ENCODE measurements at regions not wholly inside any gene's neighbourhood (a gene's known extent, or its start where the extent isn't known, plus 50 kb on each side); places are given as distances from the start of the nearest gene placed in this dataset.

- Mint-ChIP-seq H3K9me3 (peaks cover 2 to 16% (median 5%) of the 10 kb centered on the region in 7 donors), H3K27me3 (peaks cover 6 to 9% (median 8%) of the 10 kb centered on the region in 3 donors), H3K4me1 (no peaks in the 10 kb centered on the region)
Measured at GRCh38 chr10:28949005-28950004, 272.0 kb downstream of the BAMBI start.

GRCh38 chr10:28951484-28951883 is 274.2 kb downstream of the BAMBI start:
- H3K9me3 Mint-ChIP-seq: peaks cover 0 to 5% (median 0%) of the 10 kb centered on the region in 7 donors
- DNase-seq (no peak), ATAC-seq (ENCODE audit: low read depth in 2 of 2) (no peak)
- no peak overlapping the region for H3K4me3 Mint-ChIP-seq
- no peaks in the 10 kb centered on the region for H3K4me1 Mint-ChIP-seq
- H3K36me3 Mint-ChIP-seq: no peaks in the 10 kb centered on the region
- peaks cover 6 to 9% (median 8%) of the 10 kb centered on the region in 3 donors for H3K27me3 Mint-ChIP-seq
- no peak overlapping the region for H3K27ac Mint-ChIP-seq

More at GRCh38 chr10:28949005-28950004, 272.0 kb downstream of the BAMBI start:
- no peak for DNase-seq
- Mint-ChIP-seq H3K36me3 (no peaks in the 10 kb centered on the region), H3K27ac (no peak overlapping the region), H3K4me3 (no peak overlapping the region)
- no peak for ATAC-seq (ENCODE audit: low read depth in 2 of 2)

GRCh38 chr10:28952523-28952922 is 275.2 kb downstream of the BAMBI start:
- DNase-seq (no peak), ATAC-seq (ENCODE audit: low read depth in 2 of 2) (no peak)
- Mint-ChIP-seq H3K27ac (peak overlapping the region in 1 of 6 donors; percentile 19), H3K4me3 (no peak overlapping the region), H3K36me3 (no peaks in the 10 kb centered on the region), H3K27me3 (peaks cover 6 to 9% (median 8%) of the 10 kb centered on the region in 3 donors), H3K4me1 (no peaks in the 10 kb centered on the region), H3K9me3 (peaks cover 0 to 9% (median 3%) of the 10 kb centered on the region in 7 donors)

GRCh38 chr10:28954211-28954610 is 276.9 kb downstream of the BAMBI start:
- Mint-ChIP-seq H3K27me3 (peaks cover 4 to 8% (median 6%) of the 10 kb centered on the region in 3 donors), H3K9me3 (peaks cover 5 to 23% (median 12%) of the 10 kb centered on the region in 7 donors), H3K4me1 (no peaks in the 10 kb centered on the region), H3K27ac (no peak overlapping the region), H3K4me3 (no peak overlapping the region), H3K36me3 (no peaks in the 10 kb centered on the region)
- ATAC-seq (ENCODE audit: low read depth in 2 of 2) (no peak), DNase-seq (no peak)

GRCh38 chr10:28958468-28958867 is 281.1 kb downstream of the BAMBI start:
- ATAC-seq (ENCODE audit: low read depth in 2 of 2) (no peak), DNase-seq (no peak)
- no peaks in the 10 kb centered on the region for H3K36me3 Mint-ChIP-seq
- peaks cover 0 to 4% (median 0%) of the 10 kb centered on the region in 3 donors for H3K27me3 Mint-ChIP-seq
- no peak overlapping the region for H3K27ac Mint-ChIP-seq
- H3K4me3 Mint-ChIP-seq: no peak overlapping the region
- peaks cover 5 to 31% (median 14%) of the 10 kb centered on the region in 7 donors for H3K9me3 Mint-ChIP-seq
- no peaks in the 10 kb centered on the region for H3K4me1 Mint-ChIP-seq

- no peak overlapping the region for H3K4me3 Mint-ChIP-seq
- ATAC-seq (ENCODE audit: low read depth in 2 of 2): no peak
- DNase-seq: no peak
- no peak overlapping the region for H3K27ac Mint-ChIP-seq
- peaks cover 5 to 36% (median 17%) of the 10 kb centered on the region in 7 donors for H3K9me3 Mint-ChIP-seq
- no peaks in the 10 kb centered on the region for H3K4me1 Mint-ChIP-seq
- H3K36me3 Mint-ChIP-seq: no peaks in the 10 kb centered on the region
- no peaks in the 10 kb centered on the region for H3K27me3 Mint-ChIP-seq
Measured at GRCh38 chr10:28959850-28960501, 282.7 kb downstream of the BAMBI start.

- Mint-ChIP-seq H3K4me1 (no peaks in the 10 kb centered on the region), H3K27ac (peak overlapping the region in 1 of 6 donors; percentile 9), H3K27me3 (no peaks in the 10 kb centered on the region), H3K9me3 (peaks cover 3 to 25% (median 9%) of the 10 kb centered on the region in 7 donors), H3K4me3 (no peak overlapping the region), H3K36me3 (no peaks in the 10 kb centered on the region)
- DNase-seq (no peak), ATAC-seq (ENCODE audit: low read depth in 2 of 2) (no peak)
Measured at GRCh38 chr10:28962768-28963167, 285.4 kb downstream of the BAMBI start.

GRCh38 chr10:28963539-28964221 is 286.4 kb downstream of the BAMBI start:
- DNase-seq (no peak), ATAC-seq (ENCODE audit: low read depth in 2 of 2) (no peak)
- no peaks in the 10 kb centered on the region for H3K4me1 Mint-ChIP-seq
- no peak overlapping the region for H3K4me3 Mint-ChIP-seq
- H3K27me3 Mint-ChIP-seq: no peaks in the 10 kb centered on the region
- H3K9me3 Mint-ChIP-seq: peaks cover 1 to 16% (median 4%) of the 10 kb centered on the region in 7 donors
- no peaks in the 10 kb centered on the region for H3K36me3 Mint-ChIP-seq
- no peak overlapping the region for H3K27ac Mint-ChIP-seq

GRCh38 chr10:28965937-28966336 is 288.6 kb downstream of the BAMBI start:
- Mint-ChIP-seq H3K27ac (no peak overlapping the region), H3K36me3 (no peaks in the 10 kb centered on the region), H3K27me3 (no peaks in the 10 kb centered on the region), H3K4me3 (no peak overlapping the region), H3K9me3 (peaks cover 0 to 13% (median 3%) of the 10 kb centered on the region in 7 donors), H3K4me1 (no peaks in the 10 kb centered on the region)
- ATAC-seq (ENCODE audit: low read depth in 2 of 2): no peak
- no peak for DNase-seq

GRCh38 chr10:28967031-28967430 is 289.7 kb downstream of the BAMBI start:
- H3K4me1 Mint-ChIP-seq: no peaks in the 10 kb centered on the region

GRCh38 chr10:28969413-28969812 is 292.1 kb downstream of the BAMBI start:
- DNase-seq (no peak), ATAC-seq (ENCODE audit: low read depth in 2 of 2) (no peak)
- Mint-ChIP-seq H3K4me3 (no peak overlapping the region), H3K4me1 (no peaks in the 10 kb centered on the region), H3K9me3 (peaks cover 0 to 10% (median 3%) of the 10 kb centered on the region in 7 donors), H3K36me3 (no peaks in the 10 kb centered on the region), H3K27ac (no peak overlapping the region), H3K27me3 (no peaks in the 10 kb centered on the region)

More at GRCh38 chr10:28967031-28967430, 289.7 kb downstream of the BAMBI start:
- Mint-ChIP-seq H3K9me3 (peaks cover 0 to 13% (median 3%) of the 10 kb centered on the region in 7 donors), H3K4me3 (no peak overlapping the region), H3K27me3 (no peaks in the 10 kb centered on the region), H3K36me3 (no peaks in the 10 kb centered on the region), H3K27ac (no peak overlapping the region)
- ATAC-seq (ENCODE audit: low read depth in 2 of 2): no peak
- no peak for DNase-seq

- H3K9me3 Mint-ChIP-seq: peaks cover 0 to 10% (median 3%) of the 10 kb centered on the region in 7 donors
- no peak overlapping the region for H3K27ac Mint-ChIP-seq
- no peaks in the 10 kb centered on the region for H3K27me3 Mint-ChIP-seq
- H3K4me3 Mint-ChIP-seq: no peak overlapping the region
- ATAC-seq (ENCODE audit: low read depth in 2 of 2) (no peak), DNase-seq (no peak)
- no peaks in the 10 kb centered on the region for H3K4me1 Mint-ChIP-seq
- no peaks in the 10 kb centered on the region for H3K36me3 Mint-ChIP-seq
Measured at GRCh38 chr10:28970231-28970630, 292.9 kb downstream of the BAMBI start.

- H3K27ac Mint-ChIP-seq: no peak overlapping the region
- H3K4me1 Mint-ChIP-seq: no peaks in the 10 kb centered on the region
- no peaks in the 10 kb centered on the region for H3K27me3 Mint-ChIP-seq
- peaks cover 0 to 10% (median 7%) of the 10 kb centered on the region in 7 donors for H3K9me3 Mint-ChIP-seq
- H3K36me3 Mint-ChIP-seq: no peaks in the 10 kb centered on the region
- DNase-seq (no peak), ATAC-seq (ENCODE audit: low read depth in 2 of 2) (no peak)
- H3K4me3 Mint-ChIP-seq: no peak overlapping the region
Measured at GRCh38 chr10:28971255-28971654, 293.9 kb downstream of the BAMBI start.

Measured in naive B cell (primary cell).